Retinal pigment epithelial cell (primary cell): ENCODE measurements at regions not wholly inside any gene's neighbourhood (a gene's known extent, or its start where the extent isn't known, plus 50 kb on each side); places are given as distances from the start of the nearest gene placed in this dataset.
"Not testable (repeated sequence)": the region's sequence is repeated elsewhere in the genome, so short reads cannot be mapped to it uniquely, and the experiment has no call there.

Experiments
- DNase-seq: peaks from one replicate; pipeline ENCODE4 v3.0.0-alpha.2; 2010; ENCODE audit warnings: low read depth
- H3K4me3 ChIP-seq: 2 replicates; pipeline ENCODE4 v1.5.1; 2011; ENCODE audit warnings: mild to moderate bottlenecking, low read length, control low read depth, moderate library complexity
- CTCF ChIP-seq: conservative IDR thresholded peaks from 2 replicates; pipeline ENCODE4 v1.5.1; 2011; ENCODE audit warnings: low read depth, low read length, control low read depth, inconsistent platforms

- no peak for TF ChIP-seq CTCF
- H3K4me3 ChIP-seq = no peak overlapping the region
- no peak for DNase-seq
Measured at GRCh38 chr13:80072231-80072630, 268.7 kb downstream of the SPRY2 start.

GRCh38 chr13:80070024-80070703, 270.8 kb downstream of the SPRY2 start:
- TF ChIP-seq CTCF = no peak
- DNase-seq = no peak
- H3K4me3 ChIP-seq = no peak overlapping the region

GRCh38 chr13:80069374-80069773, 271.6 kb downstream of the SPRY2 start:
- no peak for TF ChIP-seq CTCF
- DNase-seq = no peak
- no peak overlapping the region for H3K4me3 ChIP-seq

- H3K4me3 ChIP-seq = no peak overlapping the region
- no peak for TF ChIP-seq CTCF
- peak; percentile 32 for DNase-seq
Measured at GRCh38 chr13:80065996-80066395, 274.9 kb downstream of the SPRY2 start.

- not testable (repeated sequence) for H3K4me3 ChIP-seq, DNase-seq
Measured at GRCh38 chr13:80062416-80062815, 278.5 kb downstream of the SPRY2 start.

GRCh38 chr13:80059789-80060188, 281.1 kb downstream of the SPRY2 start:
- TF ChIP-seq CTCF = no peak

GRCh38 chr13:80058626-80059025, 282.3 kb downstream of the SPRY2 start:
- no peak for DNase-seq
- TF ChIP-seq CTCF = no peak
- H3K4me3 ChIP-seq = no peak overlapping the region

More at GRCh38 chr13:80059789-80060188, 281.1 kb downstream of the SPRY2 start:
- H3K4me3 ChIP-seq = no peak overlapping the region
- DNase-seq = no peak
